Hematopoietic multipotent progenitor cell treated with erythropoietin and hydrocortisone succinate and interleukin-3 and kit ligand, for 4 days (in vitro differentiated cells): ENCODE measurements at regions not wholly inside any gene's neighbourhood (a gene's known extent, or its start where the extent isn't known, plus 50 kb on each side); places are given as distances from the start of the nearest gene placed in this dataset.
A peak's percentile ranks its signal among the peaks of the same experiment; 100 is the strongest.

Experiments used
- DNase-seq: peaks from one replicate; pipeline ENCODE4 v3.0.0-alpha.2; 2015

DNA sequence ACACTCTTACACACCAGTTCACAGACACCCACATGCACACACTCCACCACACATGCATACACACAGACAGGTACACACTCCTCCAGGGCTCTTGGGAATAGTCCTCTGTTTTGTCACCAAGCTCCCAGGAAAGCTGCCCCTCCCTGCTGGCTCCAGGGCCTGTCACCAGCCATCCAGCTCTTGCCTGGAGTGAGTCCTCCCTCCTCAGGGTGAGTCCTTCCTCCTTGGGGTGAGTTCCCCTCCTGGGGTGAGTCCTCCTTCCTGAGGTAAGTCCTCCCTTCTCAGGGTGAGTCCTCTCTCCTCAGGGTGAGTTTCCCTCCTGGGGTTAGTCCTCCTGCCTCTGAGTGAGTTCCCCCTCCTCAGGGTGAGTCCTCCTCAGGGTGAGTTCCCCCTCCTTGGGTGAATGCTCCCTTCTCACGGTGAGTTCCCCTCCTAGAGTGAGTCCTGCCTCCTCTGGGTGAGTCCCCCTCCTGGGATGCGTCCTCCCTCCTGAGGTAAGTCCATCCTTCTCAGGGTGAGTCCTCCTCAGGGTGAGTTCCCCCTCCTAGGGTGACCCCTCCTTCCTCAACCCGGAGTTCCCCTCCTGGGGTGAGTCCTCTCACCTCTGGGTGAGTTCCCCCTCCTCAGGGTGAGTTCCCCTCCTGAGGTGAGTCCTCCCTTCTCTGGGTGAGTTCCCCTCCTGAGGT is 100.6 kb upstream of the FGF3 start:
- no peak for DNase-seq

GRCh38 chr11:69920345-69921127 is 101.3 kb upstream of the FGF3 start:
- DNase-seq: no peak

- no peak for DNase-seq
Measured at GRCh38 chr11:69921128-69922014, 102.2 kb upstream of the FGF3 start.

GRCh38 chr11:69922015-69922595 is 102.9 kb upstream of the FGF3 start:
- DNase-seq: no peak

DNA sequence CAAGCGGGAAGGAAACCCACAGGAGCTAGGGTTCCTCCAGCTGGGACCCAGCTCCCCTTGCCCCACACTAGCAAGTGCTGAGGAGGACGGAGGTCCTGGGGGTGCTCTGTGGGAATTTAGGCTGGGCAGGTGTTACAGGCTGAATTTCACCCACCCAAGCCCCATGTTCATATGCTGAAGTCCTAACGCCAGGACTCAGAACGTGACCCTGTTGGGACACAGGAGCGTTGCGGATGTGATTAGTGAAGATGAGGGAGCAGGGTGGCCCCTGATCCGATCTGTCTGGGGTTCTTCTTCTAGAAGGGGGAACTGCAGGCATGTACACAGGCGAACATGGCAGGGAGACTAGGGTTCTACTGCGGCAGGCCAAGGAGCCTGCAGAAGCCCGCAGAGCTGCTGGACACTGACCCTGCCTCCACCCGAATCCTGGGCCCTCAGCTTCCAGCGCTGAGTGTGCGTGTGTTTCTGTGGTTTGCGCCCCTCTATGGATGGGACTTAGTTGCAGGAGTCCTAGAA is 103.4 kb upstream of the FGF3 start:
- DNase-seq: no peak

GRCh38 chr11:69923196-69923595 is 104.0 kb upstream of the FGF3 start:
- DNase-seq: no peak

GRCh38 chr11:69923641-69924307 is 104.6 kb upstream of the FGF3 start:
- DNase-seq: no peak

GRCh38 chr11:69924308-69925161 is 105.3 kb upstream of the FGF3 start:
- DNase-seq: no peak

GRCh38 chr11:69925366-69926196 is 106.4 kb upstream of the FGF3 start:
- DNase-seq: peak; percentile 32

DNA sequence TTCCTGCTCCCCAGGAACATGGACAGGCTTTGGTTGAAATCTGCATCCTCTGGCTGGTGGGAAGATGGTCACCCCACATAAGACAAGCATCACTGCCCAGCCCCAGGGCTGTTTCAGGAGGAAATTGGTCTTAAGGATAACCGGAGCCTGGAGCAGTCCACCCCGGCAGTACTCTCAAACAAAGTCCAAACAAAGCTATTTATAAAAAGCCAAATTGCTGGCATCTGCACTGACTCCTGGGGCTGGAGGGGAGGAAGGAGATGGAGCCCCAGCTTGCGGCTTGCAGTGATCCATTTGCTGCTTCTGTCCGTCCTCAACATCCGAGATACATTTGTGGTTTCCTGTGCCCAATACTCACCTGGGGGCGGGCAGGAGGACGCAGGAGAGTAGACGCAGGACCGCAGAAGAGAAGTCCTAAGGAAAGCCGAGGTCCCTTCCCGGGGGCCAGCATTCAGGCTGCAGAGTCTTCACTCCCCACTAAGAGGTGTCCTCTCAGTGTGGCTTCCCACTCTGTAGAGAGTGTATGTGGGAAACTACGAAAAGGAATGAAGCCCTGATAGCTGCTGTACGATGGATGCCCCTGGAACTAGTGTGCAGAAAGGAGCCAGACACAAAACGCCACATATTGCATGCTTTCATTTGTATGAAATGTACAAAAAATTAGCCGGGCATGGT is 107.3 kb upstream of the FGF3 start:
- DNase-seq: no peak

GRCh38 chr11:69928121-69928520 is 108.9 kb upstream of the FGF3 start:
- DNase-seq: no peak

- no peak for DNase-seq
Measured at GRCh38 chr11:69928975-69929374, 109.8 kb upstream of the FGF3 start.

DNA sequence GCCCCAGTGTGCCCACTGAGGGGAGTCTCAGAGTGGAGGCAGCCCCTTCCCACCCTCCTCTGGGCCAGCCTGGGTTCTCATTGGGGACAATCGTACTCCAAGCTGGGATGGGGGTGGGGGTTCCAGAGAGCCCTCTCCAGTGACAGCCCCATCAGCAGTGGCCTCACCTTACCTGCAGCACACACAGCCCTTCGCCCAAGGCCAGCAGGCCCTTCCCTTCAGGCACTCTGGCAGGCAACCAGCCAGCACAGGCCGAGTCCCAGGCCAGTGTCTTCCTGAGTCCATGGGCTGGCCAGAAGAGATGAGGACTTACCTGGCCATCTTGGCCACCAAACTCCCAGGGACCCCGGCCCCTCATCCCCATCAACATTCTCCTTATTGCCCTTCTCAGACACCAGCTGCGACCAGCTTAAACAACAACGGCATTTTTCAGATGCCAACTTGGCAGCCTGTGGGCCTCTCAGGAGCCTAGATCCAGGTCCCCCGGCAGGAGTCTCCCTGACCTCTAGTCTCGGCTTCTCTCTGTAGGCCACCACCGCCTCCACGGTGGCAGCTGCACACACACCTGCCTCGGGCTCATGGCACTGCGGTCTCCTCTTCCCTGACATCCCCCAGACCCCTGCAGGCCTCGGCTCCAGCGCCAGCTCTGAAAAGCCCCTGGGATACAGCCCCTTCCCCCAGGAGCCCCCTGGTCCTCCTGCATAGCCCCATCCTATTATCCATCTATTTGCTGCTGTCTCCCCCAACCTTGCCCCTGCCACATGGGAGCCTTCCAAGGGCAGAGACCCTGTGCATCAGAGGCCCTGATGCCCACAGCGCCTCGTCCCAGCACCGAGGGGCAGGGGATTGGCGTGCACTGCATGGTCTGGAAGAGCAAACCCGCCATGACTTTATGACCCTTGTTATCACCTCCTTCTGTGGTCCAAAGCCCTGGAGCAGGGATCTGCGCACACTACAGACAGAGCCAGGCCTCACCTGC is 111.2 kb upstream of the FGF3 start:
- no peak for DNase-seq

- DNase-seq: no peak
Measured at GRCh38 chr11:69931060-69931910, 112.1 kb upstream of the FGF3 start.

GRCh38 chr11:69931994-69932910 is 113.0 kb upstream of the FGF3 start:
- DNase-seq: no peak

DNA sequence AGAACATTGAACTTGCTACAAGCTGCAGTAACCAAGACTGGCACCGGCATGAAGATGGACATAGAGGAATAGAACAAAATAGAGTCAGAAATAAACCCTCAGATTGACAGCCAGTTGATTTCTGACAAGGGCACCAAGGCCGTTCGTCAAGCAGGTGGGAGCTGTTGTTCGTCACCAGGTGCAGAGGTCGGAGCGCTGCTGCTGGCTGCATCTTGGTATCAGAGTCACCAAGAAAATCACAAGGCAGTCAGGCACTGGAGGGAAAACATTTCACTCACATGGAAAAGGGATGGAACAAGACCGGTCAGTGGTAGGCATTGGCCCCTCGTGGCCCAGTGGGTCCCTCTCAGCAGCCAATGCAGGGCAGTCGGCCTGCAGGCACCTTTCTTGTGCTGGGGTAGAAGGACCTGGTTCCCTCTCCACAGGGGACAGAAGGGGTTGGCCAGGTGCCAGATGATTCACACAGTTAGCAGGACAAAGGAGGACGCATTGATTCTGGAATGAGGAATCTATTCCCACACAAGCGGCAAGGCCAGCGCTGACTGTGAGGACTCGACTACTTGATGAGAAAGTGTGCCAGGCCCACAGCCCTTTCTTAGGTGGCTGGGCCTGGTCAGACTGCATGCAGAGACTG is 115.8 kb upstream of the FGF3 start:
- DNase-seq: no peak
